Embryonic facial prominence (tissue), 1 donor: ENCODE measurements at regions not wholly inside any gene's neighbourhood (a gene's known extent, or its start where the extent isn't known, plus 50 kb on each side); places are given as distances from the start of the nearest gene placed in this dataset.
"Not testable (repeated sequence)": the region's sequence is repeated elsewhere in the genome, so short reads cannot be mapped to it uniquely, and the experiment has no call there.

Source experiments
- DNase-seq: peaks from one replicate; pipeline ENCODE4 v3.0.0-alpha.2; 2016; ENCODE audit errors: extremely low spot score

DNA sequence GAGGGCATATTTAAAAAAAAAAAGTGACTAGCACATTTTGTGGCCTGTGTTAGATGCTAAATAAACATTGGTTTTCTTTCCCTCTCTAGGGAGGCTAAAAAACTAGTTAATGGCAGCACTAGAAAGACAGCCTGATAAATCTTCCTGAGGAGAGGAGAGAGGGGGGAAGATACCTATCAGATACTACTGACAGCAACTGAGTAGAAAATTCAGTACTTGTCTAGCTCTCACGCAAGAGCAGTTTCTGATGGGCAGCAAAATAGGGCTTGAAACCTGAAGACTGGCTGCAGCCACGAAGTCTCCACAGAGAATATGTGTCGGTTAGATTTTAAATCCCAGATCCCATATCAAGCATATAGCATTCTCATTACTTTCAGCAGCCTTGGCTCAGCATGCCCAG, 388.2 kb downstream of the KCNA4 start:
- DNase-seq, result no peak

DNA sequence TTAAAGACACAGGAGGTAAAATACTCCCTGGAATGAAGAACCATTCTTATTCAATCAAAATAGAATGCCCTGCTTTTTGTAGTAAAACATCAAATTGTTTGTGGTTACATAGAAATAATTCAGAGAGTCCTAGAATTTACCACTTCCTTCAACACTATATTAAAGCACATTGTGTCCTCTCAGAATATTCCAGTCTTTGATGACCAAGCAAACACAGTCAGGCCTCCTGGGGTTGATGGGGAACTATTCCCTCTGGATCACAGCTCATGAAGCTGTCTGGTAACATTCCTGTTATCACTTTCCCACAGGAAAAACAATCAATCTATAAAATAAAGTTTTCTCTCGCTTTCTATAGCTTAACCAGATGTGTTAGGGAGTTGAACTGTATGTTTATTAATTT, 389.3 kb downstream of the KCNA4 start:
- no peak for DNase-seq

DNA sequence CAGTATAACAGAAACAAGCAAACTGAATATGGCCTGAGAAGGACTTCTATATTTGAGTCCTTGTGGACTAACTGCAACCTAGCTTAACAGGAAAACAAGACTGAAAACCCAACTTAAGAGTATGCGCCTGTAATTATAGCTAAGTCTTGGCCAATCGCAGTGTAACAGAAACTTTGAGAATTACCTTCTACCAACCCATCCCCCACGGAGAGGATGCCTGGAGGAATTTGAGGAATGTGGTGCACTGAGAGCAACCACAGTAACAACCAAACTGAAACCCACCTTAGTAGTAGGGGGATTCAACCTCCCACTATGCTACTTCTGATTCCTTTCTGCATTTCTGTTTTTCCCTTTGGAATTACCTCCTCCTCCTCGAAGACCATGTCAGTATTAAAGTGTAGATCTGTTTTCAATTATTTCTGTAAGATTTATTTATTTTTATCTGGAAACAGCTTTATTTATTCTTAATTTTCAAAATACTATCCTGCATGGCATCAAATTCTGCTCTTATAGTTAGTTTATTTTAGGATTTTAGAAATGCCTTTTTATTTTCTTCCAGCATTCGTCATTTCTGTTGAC, 393.6 kb downstream of the KCNA4 start:
- DNase-seq, result no peak

DNA sequence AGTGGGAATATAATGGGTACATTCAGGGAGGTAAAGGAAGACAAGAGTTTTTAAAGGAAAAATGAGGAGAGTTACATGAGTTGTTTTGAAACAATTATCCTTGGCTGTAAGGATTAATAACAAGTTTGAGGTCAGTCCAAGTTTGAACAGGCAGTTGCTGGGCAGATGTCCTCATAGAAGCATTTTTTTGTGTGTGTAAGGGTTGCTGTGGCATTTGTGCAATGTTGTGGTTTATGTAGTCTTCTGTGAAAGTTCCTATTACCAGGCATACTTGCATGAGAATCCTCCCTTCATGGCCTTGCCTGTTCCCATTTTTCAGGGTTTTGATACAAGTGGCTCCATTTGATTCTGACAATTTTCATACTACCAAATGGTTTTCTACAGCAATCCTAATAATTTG, 400.2 kb downstream of the KCNA4 start:
- DNase-seq, result no peak

DNA sequence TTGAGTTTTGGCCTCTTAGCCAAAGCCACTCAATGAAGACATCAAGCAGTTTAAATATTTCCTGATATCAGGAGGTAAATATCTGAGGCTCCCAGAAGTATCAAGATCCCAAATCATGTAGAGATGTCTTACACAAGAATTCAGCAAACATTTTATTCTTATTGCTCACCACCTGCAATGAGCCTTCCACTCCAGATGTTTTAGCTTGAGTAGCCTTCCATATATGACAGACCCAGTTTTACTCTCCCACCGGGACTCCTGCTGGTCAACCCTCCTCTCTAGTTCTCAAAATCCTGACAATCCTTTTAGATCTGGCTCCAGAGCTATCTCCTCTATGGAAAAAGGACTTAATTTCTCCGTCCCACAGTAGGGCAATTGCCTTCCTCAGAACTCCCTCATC, 404.4 kb downstream of the KCNA4 start:
- DNase-seq, result no peak

DNA sequence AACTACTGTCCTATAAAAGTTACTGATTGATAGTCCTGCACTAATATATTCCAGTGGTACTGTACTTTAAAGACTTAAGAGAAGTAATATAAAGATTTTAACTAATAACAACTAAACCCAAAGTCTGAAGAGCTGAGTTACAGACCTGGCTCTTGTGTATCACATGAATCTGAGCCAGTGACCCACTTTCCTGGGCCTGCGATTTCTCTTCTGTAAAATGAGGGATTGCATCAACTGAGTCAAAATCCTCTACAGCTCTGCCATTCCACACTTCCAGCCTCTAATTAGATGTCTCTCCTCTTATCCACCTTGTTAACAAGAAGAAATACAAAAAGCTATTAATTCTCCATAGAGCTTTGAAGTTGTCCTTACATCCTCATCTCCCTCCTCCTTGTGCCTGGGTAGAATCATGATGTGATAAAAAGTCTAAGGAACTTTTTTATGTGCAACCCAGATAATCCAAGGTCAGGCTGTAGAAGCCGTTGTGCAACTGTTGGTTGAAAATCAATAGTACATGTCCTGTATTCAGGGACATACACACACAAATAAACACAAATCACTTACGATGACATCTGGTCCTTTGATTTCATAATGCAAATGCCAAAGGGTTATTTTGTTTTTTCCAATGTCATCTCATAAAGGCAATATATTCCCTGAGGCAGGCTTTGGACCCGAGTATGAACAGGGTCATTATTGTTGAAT, 410.3 kb downstream of the KCNA4 start:
- no peak for DNase-seq

DNA sequence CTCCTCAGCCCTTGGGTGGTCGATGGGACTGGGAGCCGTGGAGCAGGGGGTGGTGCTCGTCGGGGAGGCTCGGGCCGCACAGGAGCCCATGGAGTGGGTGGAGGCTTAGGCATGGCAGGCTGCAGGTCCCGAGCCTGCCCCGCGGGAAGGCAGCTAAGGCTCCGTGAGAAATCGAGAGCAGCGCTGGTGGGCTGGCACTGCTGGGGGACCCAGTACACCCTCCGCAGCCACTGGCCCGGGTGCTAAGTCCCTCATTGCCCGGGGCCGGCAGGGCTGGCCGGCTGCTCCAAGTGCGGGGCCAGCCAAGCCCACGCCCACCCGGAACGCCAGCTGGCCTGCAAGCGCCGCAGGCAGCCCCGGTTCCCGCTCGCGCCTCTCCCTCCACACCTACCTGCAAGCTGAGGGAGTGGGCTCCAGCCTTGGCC, 416.7 kb downstream of the KCNA4 start:
- DNase-seq, result not testable (repeated sequence)

DNA sequence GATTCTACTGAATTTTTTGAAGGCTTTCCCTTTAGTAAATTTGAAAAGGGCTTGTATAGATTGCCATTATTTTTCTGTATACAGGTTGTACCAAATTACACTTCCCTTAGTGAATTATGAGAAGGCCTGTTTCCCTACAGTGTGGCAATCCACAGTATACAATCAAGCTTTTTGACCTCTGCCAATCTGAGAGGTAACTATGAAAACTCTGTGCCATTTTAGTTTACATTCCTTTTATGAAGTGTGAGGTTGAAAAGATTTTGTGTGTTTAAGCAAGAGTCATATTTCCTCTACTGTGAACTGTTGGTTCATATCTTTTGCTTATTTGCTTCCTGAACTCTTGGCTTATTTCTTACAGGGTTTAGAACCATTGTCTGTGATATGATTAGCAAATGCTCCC, 432.5 kb downstream of the KCNA4 start:
- DNase-seq, result no peak

DNA sequence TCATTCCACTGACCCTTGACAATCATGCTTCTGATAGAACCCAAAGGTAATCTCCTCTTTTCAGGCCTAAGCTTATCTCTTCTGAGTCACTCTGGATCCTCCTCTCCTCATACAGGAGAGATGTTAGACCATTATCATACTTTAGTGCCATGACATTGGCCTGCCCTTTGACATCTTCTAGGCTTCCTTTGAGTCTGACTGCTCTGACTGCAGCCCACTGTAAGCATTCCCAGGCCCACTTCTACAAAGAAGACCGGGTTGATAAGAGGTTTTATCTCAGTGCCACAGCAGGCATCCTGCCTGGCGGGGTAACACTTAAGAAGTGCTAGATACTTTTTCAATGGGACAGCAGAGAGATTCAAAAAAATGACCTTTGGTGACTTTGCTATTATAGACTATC, 438.0 kb downstream of the KCNA4 start:
- no peak for DNase-seq

DNA sequence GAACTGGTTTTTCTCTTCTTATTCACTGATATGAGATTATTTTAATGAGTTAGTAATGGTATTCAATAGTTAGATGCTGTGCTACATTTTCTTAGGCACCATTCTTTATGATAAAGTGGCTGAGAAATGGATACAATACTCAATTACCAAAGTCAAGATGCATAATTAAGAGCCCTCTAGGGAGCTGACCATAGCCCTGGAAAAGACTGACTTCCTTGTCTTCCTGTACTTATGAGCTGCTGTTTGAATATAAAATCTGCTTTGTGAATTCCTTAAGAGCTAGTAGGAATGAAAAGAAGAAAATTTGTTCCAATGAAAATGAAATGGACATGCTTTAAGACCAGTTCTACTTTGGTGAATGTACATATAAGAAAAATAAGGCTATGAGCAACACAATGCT, 452.3 kb downstream of the KCNA4 start:
- DNase-seq, result no peak

DNA sequence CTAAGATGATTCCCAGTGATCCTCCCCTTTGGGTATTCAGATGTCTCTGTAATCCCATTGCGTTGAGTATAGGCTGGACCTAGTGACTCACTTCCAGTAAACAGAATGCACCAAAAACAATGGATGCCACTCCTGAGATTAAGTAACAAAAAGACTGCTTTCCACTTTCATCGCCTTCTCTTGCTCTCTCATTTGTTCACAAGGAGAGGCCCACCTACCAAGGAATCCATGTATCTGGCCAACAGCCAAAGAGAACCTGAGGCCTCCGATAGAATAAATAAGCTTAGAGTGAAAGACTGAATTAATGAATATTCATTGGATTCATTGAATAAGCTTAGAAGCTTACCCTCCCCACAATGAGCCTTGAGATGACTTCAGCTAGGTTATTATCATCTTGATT, 454.6 kb downstream of the KCNA4 start:
- DNase-seq, result no peak

DNA sequence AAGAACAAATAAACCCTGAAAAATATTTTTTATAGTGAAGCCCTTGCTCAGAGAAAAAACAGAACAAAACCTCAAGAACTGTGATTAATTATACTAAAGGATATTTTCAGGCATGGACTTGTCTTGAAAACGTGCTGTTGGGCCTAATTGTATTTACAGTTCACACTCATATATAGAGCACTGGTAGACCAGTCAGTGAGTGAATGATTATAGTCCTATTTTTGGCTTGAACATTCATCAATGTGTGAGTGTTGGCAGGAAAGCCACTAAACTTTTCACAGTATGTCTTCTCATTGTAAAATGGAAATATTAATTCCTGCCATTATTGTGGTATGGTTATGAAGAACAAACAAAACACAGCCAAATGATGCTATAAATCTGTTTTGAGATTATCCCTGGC, 462.8 kb downstream of the KCNA4 start:
- no peak for DNase-seq

DNA sequence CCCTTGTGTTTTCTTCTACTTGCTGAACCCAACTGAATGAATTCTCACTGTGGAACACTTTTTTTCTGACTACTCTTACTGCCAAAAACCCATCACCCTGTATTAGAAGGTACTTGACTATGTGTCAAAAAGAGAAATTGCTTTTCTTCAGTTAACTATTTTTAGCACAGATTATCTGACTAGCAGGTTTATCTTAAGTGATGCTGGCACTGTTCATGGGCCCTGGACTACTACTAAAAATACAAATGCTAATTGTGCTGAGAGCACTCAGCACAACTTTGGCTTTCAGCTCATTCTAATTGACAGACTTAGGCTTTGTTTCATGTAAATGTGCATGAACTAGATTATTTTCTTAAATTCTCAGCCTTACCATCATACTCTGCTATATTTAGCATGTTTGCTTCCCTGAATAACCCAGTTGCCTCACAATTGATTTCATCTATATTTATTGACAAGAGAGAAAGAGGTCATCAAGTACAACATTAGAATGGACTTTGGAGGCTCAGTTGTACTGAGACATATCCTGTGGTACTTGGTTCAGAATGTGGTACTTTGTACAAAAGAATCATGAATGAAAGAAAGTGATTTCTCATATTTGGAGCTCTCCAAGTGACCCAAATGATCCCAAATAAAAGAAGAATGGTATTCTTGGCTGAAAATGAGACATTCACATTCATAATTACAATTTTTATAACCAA, 478.3 kb downstream of the KCNA4 start:
- no peak for DNase-seq

DNA sequence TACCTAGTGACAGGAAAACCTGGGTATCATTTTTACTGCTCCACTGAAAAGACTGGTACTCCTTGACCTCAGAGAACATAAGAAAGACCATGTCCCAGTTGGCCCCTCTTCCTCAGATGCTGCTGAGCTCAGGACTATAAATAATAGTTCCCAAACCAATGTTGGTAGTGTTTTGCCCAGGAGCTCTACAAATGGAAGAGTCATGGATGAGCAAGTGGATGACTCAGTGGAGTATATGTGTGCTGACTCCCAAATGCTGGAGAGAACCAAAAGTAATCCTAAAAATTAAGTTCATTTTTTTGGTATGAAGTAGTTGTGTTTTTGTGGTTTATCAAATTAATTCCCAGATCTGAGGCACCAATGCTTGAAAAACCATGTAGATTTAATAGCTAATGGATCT, 482.0 kb downstream of the KCNA4 start:
- no peak for DNase-seq

DNA sequence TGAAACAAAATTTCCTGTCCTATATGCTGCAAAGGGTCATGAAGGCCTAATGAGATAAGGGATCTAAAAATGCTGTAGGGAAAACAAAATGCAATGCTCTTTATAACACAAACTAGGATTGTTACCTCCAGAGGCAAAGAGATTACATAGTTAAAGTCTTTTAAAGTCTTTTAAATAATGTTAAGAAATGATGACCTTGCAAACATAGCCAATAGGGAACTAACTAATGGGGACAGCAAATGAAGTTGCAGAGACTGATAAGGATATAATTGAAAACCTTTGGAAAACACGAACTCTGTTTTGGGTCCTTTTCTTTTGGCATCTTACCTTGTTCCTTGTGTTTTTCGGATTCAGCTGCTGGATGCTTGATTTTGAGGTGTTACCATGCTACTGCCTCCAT, 485.9 kb downstream of the KCNA4 start:
- DNase-seq, result no peak

DNA sequence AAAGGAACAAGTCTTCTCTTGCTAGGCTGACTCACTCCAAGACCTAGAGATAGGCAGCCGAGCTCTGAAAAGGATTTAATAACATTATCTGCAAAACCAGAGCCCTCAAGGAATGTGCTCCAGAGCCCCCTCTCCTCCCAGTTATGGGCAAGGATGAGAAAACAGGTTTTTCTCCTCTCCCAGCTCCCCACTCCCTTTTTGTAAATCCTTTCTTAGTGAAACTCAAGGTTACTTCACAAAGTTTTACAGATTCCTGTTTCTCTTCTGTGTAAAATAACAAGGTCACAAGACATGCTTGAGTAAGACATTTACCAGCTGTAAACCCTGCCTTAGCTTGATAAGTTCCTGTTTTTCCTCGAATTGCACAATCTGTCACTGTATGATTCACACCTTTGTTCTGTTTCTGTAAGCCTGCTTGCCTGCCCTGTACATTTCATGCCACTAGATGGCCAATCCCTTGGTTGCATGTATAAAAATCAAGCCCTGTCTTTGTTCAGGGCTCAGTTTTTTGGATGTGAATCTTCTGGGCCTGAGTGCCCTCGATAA, 489.4 kb downstream of the KCNA4 start:
- DNase-seq, result no peak

DNA sequence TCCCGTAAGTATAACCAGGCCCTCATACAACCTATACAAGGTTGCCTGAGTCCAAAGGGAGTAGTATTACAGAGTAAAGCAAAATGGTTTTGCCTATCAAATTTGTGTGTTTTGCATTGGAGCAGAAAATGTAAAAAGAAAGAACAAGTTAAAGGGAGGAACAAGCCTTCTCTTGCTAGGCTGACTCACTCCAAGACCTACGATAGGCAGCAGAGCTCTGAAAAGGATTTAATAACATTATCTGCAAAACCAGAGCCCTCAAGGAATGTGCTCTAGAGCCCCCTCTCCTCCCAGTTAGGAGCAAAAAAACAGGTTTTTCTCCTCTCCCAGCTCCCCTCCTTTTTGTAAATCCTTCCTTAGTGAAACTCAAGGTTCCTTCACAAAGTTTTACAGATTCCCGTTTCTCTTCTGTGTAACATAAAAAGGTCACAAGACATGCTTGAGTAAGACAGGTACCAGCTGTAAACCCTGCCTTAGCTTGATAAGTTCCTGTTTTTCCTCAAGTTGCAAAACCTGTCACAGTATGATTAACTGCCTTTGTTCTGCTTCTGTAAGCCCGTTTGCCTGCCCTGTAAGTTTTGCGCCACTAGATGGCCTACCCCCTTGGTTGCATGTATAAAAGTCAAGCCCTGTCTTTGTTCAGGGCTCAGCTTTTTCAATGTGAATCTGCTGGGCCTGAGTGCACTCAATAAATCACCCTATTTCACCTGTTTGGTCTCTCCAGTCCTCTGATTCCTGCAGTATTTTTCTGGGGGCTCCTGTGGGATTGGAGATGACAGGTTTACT, 498.2 kb downstream of the KCNA4 start:
- DNase-seq, result no peak

DNA sequence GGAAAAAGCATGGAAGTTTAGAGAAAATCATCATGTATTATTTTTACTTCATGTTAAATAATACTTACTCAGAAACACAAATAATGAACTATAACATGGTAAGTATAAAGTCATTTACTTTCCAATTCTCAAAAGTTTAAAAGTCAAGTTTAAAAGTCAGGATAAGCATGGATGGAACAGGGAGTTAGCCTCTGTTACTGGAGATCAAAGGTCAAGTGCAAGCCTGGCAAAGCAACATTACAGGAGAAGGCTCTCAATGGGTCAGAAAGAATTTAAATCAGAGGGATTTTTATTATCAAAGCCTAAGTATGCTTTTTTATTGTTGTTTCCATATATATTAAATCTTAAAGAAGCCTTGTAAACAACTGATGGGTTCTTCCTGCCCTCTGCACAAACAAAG, 505.4 kb downstream of the KCNA4 start:
- no peak for DNase-seq

DNA sequence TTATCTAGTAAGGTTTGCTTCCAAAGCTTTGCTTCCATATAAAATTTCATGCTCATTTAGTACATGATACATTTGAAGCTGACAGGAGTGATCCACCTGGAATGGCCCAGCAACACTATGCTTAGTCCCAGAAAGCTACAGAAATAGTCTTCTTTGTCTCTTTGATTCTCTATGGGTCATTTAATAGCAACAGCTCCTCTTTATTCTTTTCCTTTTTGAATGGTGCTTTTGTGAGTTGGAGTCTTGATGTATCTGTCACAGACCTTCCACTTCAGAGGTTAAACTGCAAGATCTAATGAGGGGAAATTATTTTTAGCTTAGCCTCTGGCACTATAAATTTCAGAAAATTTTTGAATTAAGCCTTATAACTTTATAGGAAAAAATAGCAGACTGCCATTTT, 509.5 kb downstream of the KCNA4 start:
- DNase-seq, result no peak

DNA sequence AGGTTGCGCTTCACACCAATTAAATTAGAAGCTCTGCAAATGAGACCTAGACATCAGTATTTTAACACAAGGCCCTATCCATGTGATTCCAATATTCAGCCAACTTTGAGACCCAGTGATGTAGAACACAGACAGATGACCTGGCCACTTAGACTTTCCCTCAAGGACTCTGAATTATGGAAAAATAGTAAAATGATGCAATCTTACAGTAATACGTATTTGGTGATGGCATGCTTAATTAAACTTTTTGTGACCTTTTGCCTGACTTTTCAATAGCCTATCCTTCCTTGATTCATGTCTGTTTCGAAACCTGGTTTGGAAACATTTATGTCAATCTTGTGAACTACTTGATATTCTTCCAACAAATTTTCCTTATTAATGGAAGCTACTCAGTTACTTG, 521.2 kb downstream of the KCNA4 start:
- no peak for DNase-seq

DNA sequence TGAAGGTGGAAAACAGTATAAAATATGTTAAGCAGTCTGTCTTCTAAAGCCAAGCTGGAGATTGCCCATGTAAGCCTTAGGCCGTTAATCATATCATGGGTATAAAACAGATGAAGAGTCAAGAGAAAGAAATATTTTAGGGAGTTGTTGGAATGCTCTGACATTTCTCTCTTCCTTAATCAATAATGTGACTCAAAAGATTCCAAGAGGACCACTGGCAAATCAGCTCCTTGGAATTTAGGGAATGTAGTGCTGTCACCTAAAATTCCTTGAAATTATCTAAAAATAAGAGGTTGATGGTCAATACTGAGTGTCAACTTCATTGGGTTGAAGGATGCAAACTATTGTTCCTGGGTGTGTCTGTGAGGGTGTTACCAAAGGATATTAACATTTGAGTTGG, 525.9 kb downstream of the KCNA4 start:
- DNase-seq, result no peak

DNA sequence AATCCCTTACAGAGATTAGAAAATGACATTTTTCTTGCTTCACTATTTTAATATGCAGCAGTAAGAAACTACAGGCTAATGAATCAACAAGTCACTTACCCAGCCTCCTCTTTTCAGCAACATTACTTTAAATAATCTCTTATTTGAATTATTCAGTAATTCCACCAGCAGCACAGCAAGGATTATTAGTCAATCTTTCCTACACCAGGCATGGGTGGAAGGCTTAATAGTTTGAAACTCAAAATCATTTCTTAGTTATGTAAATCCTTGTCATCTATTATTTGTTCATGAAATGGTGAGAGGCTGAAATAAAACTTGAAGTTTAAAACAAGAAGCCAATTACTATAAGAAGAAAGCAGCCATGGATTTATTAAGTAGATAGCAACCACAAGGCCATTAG, 530.5 kb downstream of the KCNA4 start:
- no peak for DNase-seq
